Liver (tissue), 8 donors: ENCODE measurements at regions not wholly inside any gene's neighbourhood (a gene's known extent, or its start where the extent isn't known, plus 50 kb on each side); places are given as distances from the start of the nearest gene placed in this dataset.

Source experiments
- DNase-seq: peaks from one replicate; pipeline ENCODE4 v3.0.0-alpha.2; 2017; ENCODE audit warnings: low spot score
- H3K27ac ChIP-seq, 2 donors: one replicate each; pipeline ENCODE4 v1.7.0; 2013; ENCODE audit warnings: inconsistent platforms in 2 of 2, low read length in 2 of 2, control low read depth in 1 of 2, low read depth in 1 of 2, mild to moderate bottlenecking in 1 of 2
- H3K27me3 ChIP-seq, 4 donors: one replicate each; pipeline versions ENCODE4 v1.6.1 to v1.7.0; 2013; ENCODE audit warnings: low read length in 3 of 4, inconsistent platforms in 1 of 4, mild to moderate bottlenecking in 1 of 4, moderate library complexity in 1 of 4; ENCODE audit not compliant: control insufficient read depth in 4 of 4, insufficient read depth in 4 of 4
- H3K36me3 ChIP-seq, 4 donors: one replicate each; pipeline versions ENCODE4 v1.6.1 to v1.7.0; 2013; ENCODE audit warnings: low read length in 3 of 4, mild to moderate bottlenecking in 3 of 4, low read depth in 1 of 4, moderate library complexity in 1 of 4; ENCODE audit not compliant: control insufficient read depth in 4 of 4, insufficient read depth in 3 of 4
- H3K4me1 ChIP-seq, 4 donors: one replicate each; pipeline versions ENCODE4 v1.6.1 to v1.7.0; 2013; ENCODE audit warnings: low read length in 3 of 4, mild to moderate bottlenecking in 3 of 4, moderate library complexity in 1 of 4; ENCODE audit not compliant: control insufficient read depth in 4 of 4, insufficient read depth in 4 of 4
- H3K4me3 ChIP-seq, 3 donors: one replicate each; pipeline versions ENCODE4 v1.6.1 to v1.7.0; 2013; ENCODE audit warnings: low read length in 3 of 3, control low read depth in 1 of 3, low read depth in 1 of 3, mild to moderate bottlenecking in 1 of 3
- H3K9ac ChIP-seq, 2 donors: one replicate each; pipeline ENCODE4 v1.7.0; 2013; ENCODE audit warnings: low read length in 2 of 2, mild to moderate bottlenecking in 2 of 2, moderate library complexity in 2 of 2, control low read depth in 1 of 2, low read depth in 1 of 2
- H3K9me3 ChIP-seq, 4 donors: one replicate each; pipeline versions ENCODE4 v1.6.1 to v1.7.0; 2013; ENCODE audit warnings: low read length in 3 of 4; ENCODE audit not compliant: control insufficient read depth in 4 of 4
- EGR1 ChIP-seq, 2 donors: IDR thresholded peaks; 2 replicates each; pipeline ENCODE4 v1.6.1; 2016 to 2018; ENCODE audit warnings: antibody characterized with exemption in 2 of 2, low read depth in 2 of 2
- FOXA1 ChIP-seq: IDR thresholded peaks from 2 replicates; pipeline ENCODE4 v1.6.1; 2016; ENCODE audit warnings: antibody characterized with exemption
- FOXA2 ChIP-seq: IDR thresholded peaks from 2 replicates; pipeline ENCODE4 v1.6.1; 2016; ENCODE audit warnings: antibody characterized with exemption
- GABPA ChIP-seq, 2 donors: IDR thresholded peaks in 1 of 2; conservative IDR thresholded peaks in 1 of 2; 2 replicates each; pipeline ENCODE4 v1.6.1; 2016; ENCODE audit warnings: antibody characterized with exemption in 2 of 2, mild to moderate bottlenecking in 1 of 2, moderate library complexity in 1 of 2
- HNF4A ChIP-seq, 2 donors: conservative IDR thresholded peaks; 2 replicates each; pipeline ENCODE4 v1.6.1; 2016; ENCODE audit warnings: antibody characterized with exemption in 2 of 2, mild to moderate bottlenecking in 2 of 2
- HNF4G ChIP-seq: IDR thresholded peaks from 2 replicates; pipeline ENCODE4 v1.6.1; 2016; ENCODE audit warnings: antibody characterized with exemption
- JUND ChIP-seq, 2 donors: IDR thresholded peaks; 2 replicates each; pipeline ENCODE4 v1.6.1; 2016; ENCODE audit warnings: antibody characterized with exemption in 2 of 2
- NR2F2 ChIP-seq: IDR thresholded peaks from 2 replicates; pipeline ENCODE4 v1.6.1; 2016; ENCODE audit warnings: antibody characterized with exemption
- RAD21 ChIP-seq, 2 donors: IDR thresholded peaks; 2 replicates each; pipeline ENCODE4 v1.6.1; 2016; ENCODE audit warnings: antibody characterized with exemption in 2 of 2, mild to moderate bottlenecking in 2 of 2
- RXRA ChIP-seq, 2 donors: IDR thresholded peaks; 2 replicates each; pipeline ENCODE4 v1.6.1; 2017 to 2018; ENCODE audit warnings: antibody characterized with exemption in 2 of 2, mild to moderate bottlenecking in 1 of 2
- SP1 ChIP-seq: IDR thresholded peaks from 2 replicates; pipeline ENCODE4 v1.6.1; 2018; ENCODE audit warnings: antibody characterized with exemption, mild to moderate bottlenecking
- TAF1 ChIP-seq: conservative IDR thresholded peaks from 2 replicates; pipeline ENCODE4 v1.6.1; 2016; ENCODE audit warnings: antibody characterized with exemption, mild to moderate bottlenecking
- YY1 ChIP-seq: IDR thresholded peaks from 2 replicates; pipeline ENCODE4 v1.6.1; 2016; ENCODE audit warnings: antibody characterized with exemption, mild to moderate bottlenecking
- WGBS: extraction: QIAGEN DNeasy Blood & Tissue Kit; methylation state at CpG from one replicate; pipeline ENCODE4 v1.1.7; 2013; 5-methylcytosine and 5-hydroxymethylcytosine counted together
- TF ChIP-seq, protein P1 (sequence below): fragments of 150-350 bp; IDR thresholded peaks from 2 replicates; pipeline ENCODE4 v1.5.1; 2017; ENCODE audit warnings: improper control_type of control experiment, low read depth, low read length; ENCODE audit not compliant: missing input control
- TF ChIP-seq, protein P2 (sequence below): IDR thresholded peaks from 2 replicates; pipeline ENCODE4 v1.6.1; 2016; ENCODE audit warnings: antibody characterized with exemption
- TF ChIP-seq, protein P3 (sequence below): IDR thresholded peaks from 2 replicates; pipeline ENCODE4 v1.6.1; 2016; ENCODE audit warnings: antibody characterized with exemption, mild to moderate bottlenecking
- TF ChIP-seq, protein P4 (sequence below): IDR thresholded peaks from 2 replicates; pipeline ENCODE4 v1.6.1; 2016; ENCODE audit warnings: antibody characterized with exemption
- TF ChIP-seq, protein P5 (sequence below): IDR thresholded peaks from 2 replicates; pipeline ENCODE4 v1.6.1; 2016; ENCODE audit warnings: antibody characterized with exemption
- donor health status: healthy.
- donor health status: healthy.
- donor health status: healthy.
- donor health status: healthy.
- donor health status: healthy.

DNA sequence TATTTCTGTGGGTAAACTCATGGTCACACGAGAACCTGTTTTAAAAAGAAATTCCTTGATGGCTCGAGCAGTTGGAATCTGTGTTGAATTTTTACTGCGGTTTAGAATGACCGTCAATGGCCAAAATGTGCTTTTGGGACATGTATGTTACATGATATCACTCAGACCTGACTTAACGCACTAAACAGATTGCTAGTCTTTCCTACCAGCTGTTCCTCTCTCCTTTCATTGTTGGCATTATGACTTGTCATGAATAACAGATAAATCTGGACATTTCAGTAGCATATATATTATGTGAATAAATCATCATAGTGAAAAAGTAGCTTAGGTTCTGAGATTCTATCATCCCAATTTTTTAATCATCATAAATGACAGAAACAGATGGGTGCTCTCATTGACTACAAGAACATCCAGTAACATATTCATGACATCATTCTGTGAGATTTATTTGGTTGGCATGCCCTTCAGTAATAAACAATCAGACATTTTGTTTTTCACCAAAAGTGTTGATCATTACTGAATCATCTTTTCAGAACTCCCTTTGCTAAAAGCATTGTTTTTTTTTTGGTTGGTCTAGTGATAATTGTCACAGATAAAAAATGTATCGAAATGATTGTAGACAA lies 57.9 kb upstream of the NAV3 start:
- no peak overlapping the region for H3K4me3 ChIP-seq
- H3K4me1 ChIP-seq = no peaks in the 10 kb centered on the region
- 85% methylated on average over 6 of the region's 6 CpGs for WGBS
- peaks cover 0 to 3% (median 0%) of the 10 kb centered on the region in 4 donors for H3K27me3 ChIP-seq
- H3K27ac ChIP-seq = no peak overlapping the region
- no peak for DNase-seq
- peaks cover 0 to 5% (median 3%) of the 10 kb centered on the region in 4 donors for H3K9me3 ChIP-seq
- no peak overlapping the region for H3K9ac ChIP-seq
- no peaks in the 10 kb centered on the region for H3K36me3 ChIP-seq
- no peak for TF ChIP-seq NR2F2
- no peak for TF ChIP-seq HNF4G
- TF ChIP-seq, protein P1, sequence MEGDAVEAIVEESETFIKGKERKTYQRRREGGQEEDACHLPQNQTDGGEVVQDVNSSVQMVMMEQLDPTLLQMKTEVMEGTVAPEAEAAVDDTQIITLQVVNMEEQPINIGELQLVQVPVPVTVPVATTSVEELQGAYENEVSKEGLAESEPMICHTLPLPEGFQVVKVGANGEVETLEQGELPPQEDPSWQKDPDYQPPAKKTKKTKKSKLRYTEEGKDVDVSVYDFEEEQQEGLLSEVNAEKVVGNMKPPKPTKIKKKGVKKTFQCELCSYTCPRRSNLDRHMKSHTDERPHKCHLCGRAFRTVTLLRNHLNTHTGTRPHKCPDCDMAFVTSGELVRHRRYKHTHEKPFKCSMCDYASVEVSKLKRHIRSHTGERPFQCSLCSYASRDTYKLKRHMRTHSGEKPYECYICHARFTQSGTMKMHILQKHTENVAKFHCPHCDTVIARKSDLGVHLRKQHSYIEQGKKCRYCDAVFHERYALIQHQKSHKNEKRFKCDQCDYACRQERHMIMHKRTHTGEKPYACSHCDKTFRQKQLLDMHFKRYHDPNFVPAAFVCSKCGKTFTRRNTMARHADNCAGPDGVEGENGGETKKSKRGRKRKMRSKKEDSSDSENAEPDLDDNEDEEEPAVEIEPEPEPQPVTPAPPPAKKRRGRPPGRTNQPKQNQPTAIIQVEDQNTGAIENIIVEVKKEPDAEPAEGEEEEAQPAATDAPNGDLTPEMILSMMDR = no peak
- TF ChIP-seq HNF4A (conservative IDR thresholded peaks at IDR 0.05) = no peak
- TF ChIP-seq, protein P2, sequence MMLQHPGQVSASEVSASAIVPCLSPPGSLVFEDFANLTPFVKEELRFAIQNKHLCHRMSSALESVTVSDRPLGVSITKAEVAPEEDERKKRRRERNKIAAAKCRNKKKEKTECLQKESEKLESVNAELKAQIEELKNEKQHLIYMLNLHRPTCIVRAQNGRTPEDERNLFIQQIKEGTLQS = no peak
- no peak for TF ChIP-seq JUND (IDR thresholded peaks at IDR 0.05)
- no peak for TF ChIP-seq RAD21 (IDR thresholded peaks at IDR 0.05)
- TF ChIP-seq FOXA1 = no peak
- TF ChIP-seq TAF1 = no peak
- no peak for TF ChIP-seq GABPA (IDR thresholded peaks at IDR 0.05 in 1 of 2, conservative IDR thresholded peaks at IDR 0.05 in 1 of 2)
- TF ChIP-seq SP1 = no peak
- TF ChIP-seq, protein P3, sequence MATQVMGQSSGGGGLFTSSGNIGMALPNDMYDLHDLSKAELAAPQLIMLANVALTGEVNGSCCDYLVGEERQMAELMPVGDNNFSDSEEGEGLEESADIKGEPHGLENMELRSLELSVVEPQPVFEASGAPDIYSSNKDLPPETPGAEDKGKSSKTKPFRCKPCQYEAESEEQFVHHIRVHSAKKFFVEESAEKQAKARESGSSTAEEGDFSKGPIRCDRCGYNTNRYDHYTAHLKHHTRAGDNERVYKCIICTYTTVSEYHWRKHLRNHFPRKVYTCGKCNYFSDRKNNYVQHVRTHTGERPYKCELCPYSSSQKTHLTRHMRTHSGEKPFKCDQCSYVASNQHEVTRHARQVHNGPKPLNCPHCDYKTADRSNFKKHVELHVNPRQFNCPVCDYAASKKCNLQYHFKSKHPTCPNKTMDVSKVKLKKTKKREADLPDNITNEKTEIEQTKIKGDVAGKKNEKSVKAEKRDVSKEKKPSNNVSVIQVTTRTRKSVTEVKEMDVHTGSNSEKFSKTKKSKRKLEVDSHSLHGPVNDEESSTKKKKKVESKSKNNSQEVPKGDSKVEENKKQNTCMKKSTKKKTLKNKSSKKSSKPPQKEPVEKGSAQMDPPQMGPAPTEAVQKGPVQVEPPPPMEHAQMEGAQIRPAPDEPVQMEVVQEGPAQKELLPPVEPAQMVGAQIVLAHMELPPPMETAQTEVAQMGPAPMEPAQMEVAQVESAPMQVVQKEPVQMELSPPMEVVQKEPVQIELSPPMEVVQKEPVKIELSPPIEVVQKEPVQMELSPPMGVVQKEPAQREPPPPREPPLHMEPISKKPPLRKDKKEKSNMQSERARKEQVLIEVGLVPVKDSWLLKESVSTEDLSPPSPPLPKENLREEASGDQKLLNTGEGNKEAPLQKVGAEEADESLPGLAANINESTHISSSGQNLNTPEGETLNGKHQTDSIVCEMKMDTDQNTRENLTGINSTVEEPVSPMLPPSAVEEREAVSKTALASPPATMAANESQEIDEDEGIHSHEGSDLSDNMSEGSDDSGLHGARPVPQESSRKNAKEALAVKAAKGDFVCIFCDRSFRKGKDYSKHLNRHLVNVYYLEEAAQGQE = no peak
- TF ChIP-seq FOXA2 = no peak
- TF ChIP-seq, protein P4, sequence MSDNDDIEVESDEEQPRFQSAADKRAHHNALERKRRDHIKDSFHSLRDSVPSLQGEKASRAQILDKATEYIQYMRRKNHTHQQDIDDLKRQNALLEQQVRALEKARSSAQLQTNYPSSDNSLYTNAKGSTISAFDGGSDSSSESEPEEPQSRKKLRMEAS = no peak
- no peak for TF ChIP-seq YY1
- TF ChIP-seq EGR1 (IDR thresholded peaks at IDR 0.05; ENCODE audit: low read depth in 2 of 2) = no peak
- no peak for TF ChIP-seq RXRA (IDR thresholded peaks at IDR 0.05)
- TF ChIP-seq, protein P5, sequence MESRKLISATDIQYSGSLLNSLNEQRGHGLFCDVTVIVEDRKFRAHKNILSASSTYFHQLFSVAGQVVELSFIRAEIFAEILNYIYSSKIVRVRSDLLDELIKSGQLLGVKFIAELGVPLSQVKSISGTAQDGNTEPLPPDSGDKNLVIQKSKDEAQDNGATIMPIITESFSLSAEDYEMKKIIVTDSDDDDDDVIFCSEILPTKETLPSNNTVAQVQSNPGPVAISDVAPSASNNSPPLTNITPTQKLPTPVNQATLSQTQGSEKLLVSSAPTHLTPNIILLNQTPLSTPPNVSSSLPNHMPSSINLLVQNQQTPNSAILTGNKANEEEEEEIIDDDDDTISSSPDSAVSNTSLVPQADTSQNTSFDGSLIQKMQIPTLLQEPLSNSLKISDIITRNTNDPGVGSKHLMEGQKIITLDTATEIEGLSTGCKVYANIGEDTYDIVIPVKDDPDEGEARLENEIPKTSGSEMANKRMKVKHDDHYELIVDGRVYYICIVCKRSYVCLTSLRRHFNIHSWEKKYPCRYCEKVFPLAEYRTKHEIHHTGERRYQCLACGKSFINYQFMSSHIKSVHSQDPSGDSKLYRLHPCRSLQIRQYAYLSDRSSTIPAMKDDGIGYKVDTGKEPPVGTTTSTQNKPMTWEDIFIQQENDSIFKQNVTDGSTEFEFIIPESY = no peak
